ENCODE measurements at regions not wholly inside any gene's neighbourhood (a gene's known extent, or its start where the extent isn't known, plus 50 kb on each side); places are given as distances from the start of the nearest gene placed in this dataset.

GRCh38 chr3:30962493-30962892 lies 68.0 kb upstream of the GADL1 start:
- Histone ChIP-seq H3K4me1 (ENCODE audit: insufficient read depth, low read length) (no peaks in the 10 kb centered on the region), H3K4me3 (ENCODE audit: insufficient read depth, low read depth, low read length) (no peak overlapping the region), H4K20me1 (ENCODE audit: insufficient read depth, low read length) (no peaks in the 10 kb centered on the region), H3K79me2 (ENCODE audit: insufficient read depth, low read length) (no peaks in the 10 kb centered on the region), H3K9me3 (ENCODE audit: insufficient read depth, low read depth, low read length) (no peaks in the 10 kb centered on the region), H2AFZ (ENCODE audit: low read depth, low read length) (no peak overlapping the region), H3K36me3 (ENCODE audit: insufficient read depth, low read length) (no peaks in the 10 kb centered on the region), H3K4me2 (ENCODE audit: low read length) (no peak overlapping the region), H3K27me3 (ENCODE audit: insufficient read depth, low read length) (no peaks in the 10 kb centered on the region), H3K27ac (ENCODE audit: low read depth, low read length) (no peak overlapping the region), H3K9ac (ENCODE audit: low read length) (no peak overlapping the region)
- no peak overlapping the region for H3K4me3 Mint-ChIP-seq (ENCODE audit: unreplicated experiment)
- no peaks in the 10 kb centered on the region for H3K36me3 Mint-ChIP-seq (ENCODE audit: low read depth, unreplicated experiment)
- H3K4me1 Mint-ChIP-seq (ENCODE audit: low read depth, unreplicated experiment) = peaks cover 4% of the 10 kb centered on the region
- FAIRE-seq (no peak), DNase-seq (ENCODE audit: low read depth) (no peak)
- no peak overlapping the region for H3K27ac Mint-ChIP-seq (ENCODE audit: unreplicated experiment)
- H3K9me3 Mint-ChIP-seq (ENCODE audit: unreplicated experiment) = peaks cover 12% of the 10 kb centered on the region
- peaks cover 3% of the 10 kb centered on the region for H3K27me3 Mint-ChIP-seq (ENCODE audit: low read depth, unreplicated experiment)
- TF ChIP-seq, protein P1, sequence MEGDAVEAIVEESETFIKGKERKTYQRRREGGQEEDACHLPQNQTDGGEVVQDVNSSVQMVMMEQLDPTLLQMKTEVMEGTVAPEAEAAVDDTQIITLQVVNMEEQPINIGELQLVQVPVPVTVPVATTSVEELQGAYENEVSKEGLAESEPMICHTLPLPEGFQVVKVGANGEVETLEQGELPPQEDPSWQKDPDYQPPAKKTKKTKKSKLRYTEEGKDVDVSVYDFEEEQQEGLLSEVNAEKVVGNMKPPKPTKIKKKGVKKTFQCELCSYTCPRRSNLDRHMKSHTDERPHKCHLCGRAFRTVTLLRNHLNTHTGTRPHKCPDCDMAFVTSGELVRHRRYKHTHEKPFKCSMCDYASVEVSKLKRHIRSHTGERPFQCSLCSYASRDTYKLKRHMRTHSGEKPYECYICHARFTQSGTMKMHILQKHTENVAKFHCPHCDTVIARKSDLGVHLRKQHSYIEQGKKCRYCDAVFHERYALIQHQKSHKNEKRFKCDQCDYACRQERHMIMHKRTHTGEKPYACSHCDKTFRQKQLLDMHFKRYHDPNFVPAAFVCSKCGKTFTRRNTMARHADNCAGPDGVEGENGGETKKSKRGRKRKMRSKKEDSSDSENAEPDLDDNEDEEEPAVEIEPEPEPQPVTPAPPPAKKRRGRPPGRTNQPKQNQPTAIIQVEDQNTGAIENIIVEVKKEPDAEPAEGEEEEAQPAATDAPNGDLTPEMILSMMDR (IDR thresholded peaks at IDR 0.05; ENCODE audit: insufficient read depth, low read depth, low read length) = no peak

DNA sequence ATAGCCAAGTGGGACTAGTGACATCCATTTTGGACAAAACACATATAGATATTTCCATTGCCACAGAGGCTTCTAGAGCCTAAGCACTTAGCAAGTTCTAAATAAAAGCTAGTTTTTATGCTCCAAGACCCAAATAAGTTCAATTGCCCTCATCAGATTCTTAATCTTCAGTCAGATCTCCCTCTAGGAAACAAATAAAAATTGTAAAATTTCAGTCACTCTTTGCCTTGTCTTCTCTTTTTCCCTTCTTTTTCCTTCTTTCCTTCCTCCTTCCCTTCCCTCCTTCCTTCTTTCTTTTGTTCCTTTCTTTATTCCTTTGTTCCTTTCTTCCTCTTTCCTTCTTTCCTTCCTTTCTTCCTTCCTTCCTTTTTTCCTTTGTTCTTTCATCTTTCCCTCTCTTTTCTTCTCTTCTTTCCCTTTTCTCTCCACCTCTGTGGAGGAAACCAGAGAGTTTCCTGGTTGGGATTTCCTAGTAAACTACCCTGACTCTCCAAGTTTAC lies 68.8 kb upstream of the GADL1 start:
- Histone ChIP-seq H3K79me2 (ENCODE audit: insufficient read depth, low read length) (no peaks in the 10 kb centered on the region), H3K9me3 (ENCODE audit: insufficient read depth, low read depth, low read length) (no peaks in the 10 kb centered on the region), H3K36me3 (ENCODE audit: insufficient read depth, low read length) (no peaks in the 10 kb centered on the region), H3K4me2 (ENCODE audit: low read length) (no peak overlapping the region), H3K27me3 (ENCODE audit: insufficient read depth, low read length) (no peaks in the 10 kb centered on the region), H3K4me1 (ENCODE audit: insufficient read depth, low read length) (no peaks in the 10 kb centered on the region), H2AFZ (ENCODE audit: low read depth, low read length) (no peak overlapping the region), H4K20me1 (ENCODE audit: insufficient read depth, low read length) (no peaks in the 10 kb centered on the region), H3K9ac (ENCODE audit: low read length) (no peak overlapping the region), H3K4me3 (ENCODE audit: insufficient read depth, low read depth, low read length) (no peak overlapping the region), H3K27ac (ENCODE audit: low read depth, low read length) (no peak overlapping the region)
- no peaks in the 10 kb centered on the region for H3K36me3 Mint-ChIP-seq (ENCODE audit: low read depth, unreplicated experiment)
- no peak for FAIRE-seq
- H3K4me1 Mint-ChIP-seq (ENCODE audit: low read depth, unreplicated experiment) = peaks cover 4% of the 10 kb centered on the region
- peaks cover 3% of the 10 kb centered on the region for H3K27me3 Mint-ChIP-seq (ENCODE audit: low read depth, unreplicated experiment)
- TF ChIP-seq EZH2 (IDR thresholded peaks at IDR 0.05; ENCODE audit: insufficient read depth, low read length) = no peak
- TF ChIP-seq, protein P1 (IDR thresholded peaks at IDR 0.05; ENCODE audit: insufficient read depth, low read depth, low read length) = no peak
- DNase-seq (ENCODE audit: low read depth) = no peak
- H3K9me3 Mint-ChIP-seq (ENCODE audit: unreplicated experiment) = peaks cover 11% of the 10 kb centered on the region
- no peak overlapping the region for H3K4me3 Mint-ChIP-seq (ENCODE audit: unreplicated experiment)
- H3K27ac Mint-ChIP-seq (ENCODE audit: unreplicated experiment) = no peak overlapping the region

DNA sequence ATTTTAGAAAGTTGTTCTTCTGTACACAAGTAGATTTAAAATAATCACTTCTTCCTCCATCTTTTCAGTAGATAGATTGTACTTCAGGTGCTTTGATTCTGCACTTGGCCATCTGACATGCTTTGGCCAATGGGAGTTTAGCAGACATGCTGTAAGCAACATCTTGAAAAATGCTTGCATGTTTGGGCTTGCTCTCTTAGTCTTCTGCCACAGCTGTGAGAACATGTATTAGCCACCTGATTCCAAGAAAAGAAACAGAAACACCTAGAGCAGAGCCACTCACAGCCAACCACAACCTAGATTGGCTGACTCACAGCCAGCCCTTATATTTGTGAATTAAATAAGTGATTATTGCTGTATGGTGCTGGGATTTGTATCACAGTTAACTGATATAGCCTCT lies 70.2 kb upstream of the GADL1 start:
- no peaks in the 10 kb centered on the region for H3K36me3 Mint-ChIP-seq (ENCODE audit: low read depth, unreplicated experiment)
- no peak overlapping the region for H3K4me3 Mint-ChIP-seq (ENCODE audit: unreplicated experiment)
- Histone ChIP-seq H3K27me3 (ENCODE audit: insufficient read depth, low read length) (no peaks in the 10 kb centered on the region), H3K9me3 (ENCODE audit: insufficient read depth, low read depth, low read length) (no peaks in the 10 kb centered on the region), H4K20me1 (ENCODE audit: insufficient read depth, low read length) (no peaks in the 10 kb centered on the region), H3K27ac (ENCODE audit: low read depth, low read length) (no peak overlapping the region), H3K79me2 (ENCODE audit: insufficient read depth, low read length) (no peaks in the 10 kb centered on the region), H3K36me3 (ENCODE audit: insufficient read depth, low read length) (no peaks in the 10 kb centered on the region), H3K9ac (ENCODE audit: low read length) (no peak overlapping the region), H2AFZ (ENCODE audit: low read depth, low read length) (no peak overlapping the region), H3K4me3 (ENCODE audit: insufficient read depth, low read depth, low read length) (no peak overlapping the region), H3K4me1 (ENCODE audit: insufficient read depth, low read length) (no peaks in the 10 kb centered on the region), H3K4me2 (ENCODE audit: low read length) (no peak overlapping the region)
- H3K9me3 Mint-ChIP-seq (ENCODE audit: unreplicated experiment) = peaks cover 6% of the 10 kb centered on the region
- H3K27ac Mint-ChIP-seq (ENCODE audit: unreplicated experiment) = no peak overlapping the region
- no peak for DNase-seq (ENCODE audit: low read depth)
- no peak for TF ChIP-seq EZH2 (IDR thresholded peaks at IDR 0.05; ENCODE audit: insufficient read depth, low read length)
- TF ChIP-seq, protein P1 (IDR thresholded peaks at IDR 0.05; ENCODE audit: insufficient read depth, low read depth, low read length) = no peak
- FAIRE-seq = no peak
- peaks cover 3% of the 10 kb centered on the region for H3K27me3 Mint-ChIP-seq (ENCODE audit: low read depth, unreplicated experiment)
- H3K4me1 Mint-ChIP-seq (ENCODE audit: low read depth, unreplicated experiment) = peaks cover 4% of the 10 kb centered on the region
